ENCODE measurements at regions not wholly inside any gene's neighbourhood (a gene's known extent, or its start where the extent isn't known, plus 50 kb on each side); places are given as distances from the start of the nearest gene placed in this dataset.

- no peak for TF ChIP-seq CTCF (IDR thresholded peaks at IDR 0.05; ENCODE audit: poor library complexity)
- no peak for TF ChIP-seq EZH2 (IDR thresholded peaks at IDR 0.05; ENCODE audit: borderline replicate concordance)
Observed at GRCh38 chr2:217293046-217293445, 433.2 kb upstream of the TNP1 start.
